Prostate gland (tissue), 2 donors: ENCODE measurements at regions not wholly inside any gene's neighbourhood (a gene's known extent, or its start where the extent isn't known, plus 50 kb on each side); places are given as distances from the start of the nearest gene placed in this dataset.

ENCODE experiments used
- DNase-seq: peaks from one replicate; pipeline ENCODE4 v3.0.0-alpha.2; 2019; ENCODE audit warnings: low spot score
- H3K27ac ChIP-seq, 2 donors: fragments of 200-600 bp; sonication (generic); 2 replicates each; pipeline ENCODE4 v1.5.1; 2017 to 2019
- H3K27me3 ChIP-seq: fragments of 200-600 bp; sonication (generic); replicated peaks from 2 replicates; pipeline ENCODE4 v1.5.1; 2019; ENCODE audit not compliant: insufficient read depth
- H3K36me3 ChIP-seq, 2 donors: fragments of 200-600 bp; sonication (generic); 1 replicate in 1 of 2; 2 replicates in 1 of 2; pipeline versions ENCODE4 v1.5.1 to v1.8.1; 2017 to 2019
- H3K4me1 ChIP-seq: fragments of 200-600 bp; sonication (generic); replicated peaks from 2 replicates; pipeline ENCODE4 v1.5.1; 2019
- H3K4me3 ChIP-seq, 2 donors: fragments of 200-600 bp; sonication (generic); 2 replicates each; pipeline ENCODE4 v1.5.1; 2017 to 2019
- H3K9me3 ChIP-seq: fragments of 200-600 bp; sonication (generic); 2 replicates; pipeline ENCODE4 v1.5.1; 2017
- CTCF ChIP-seq, 4 experiments: fragments of 200-600 bp in 2 of 4; fragments of 450-650 bp in 2 of 4; sonication (generic) in 2 of 4; IDR thresholded peaks; 1 replicate in 3 of 4; 2 replicates in 1 of 4; pipeline ENCODE4 v1.5.1; 2016 to 2019; ENCODE audit warnings: antibody characterized with exemption in 4 of 4, mild to moderate bottlenecking in 2 of 4, moderate library complexity in 2 of 4
- POLR2A ChIP-seq: fragments of 450-650 bp; IDR thresholded peaks from one replicate; pipeline ENCODE4 v1.6.1; 2016; ENCODE audit warnings: antibody characterized with exemption, mild to moderate bottlenecking
- POLR2AphosphoS5 ChIP-seq: sonication (generic); formaldehyde crosslinking; IDR thresholded peaks from one replicate; pipeline ENCODE4 v1.6.1; 2017; ENCODE audit warnings: antibody characterized with exemption
- WGBS: methylation state at CpG from one replicate; pipeline ENCODE4 v1.1.5; 2018; 5-methylcytosine and 5-hydroxymethylcytosine counted together
- intact Hi-C: fragments of 100-400 bp; cut with DNase I; formaldehyde crosslinking; loops from one replicate; pipeline ENCODE4 v1.14.2; 2022

- DNase-seq: no peak
- Histone ChIP-seq H3K9me3 (no peaks in the 10 kb centered on the region), H3K27ac (no peak overlapping the region), H3K27me3 (no peaks in the 10 kb centered on the region), H3K4me3 (no peak overlapping the region), H3K36me3 (no peaks in the 10 kb centered on the region), H3K4me1 (no peaks in the 10 kb centered on the region)
- intact Hi-C loops: no loop called here
- TF ChIP-seq CTCF (IDR thresholded peaks at IDR 0.05): no peak
These were observed 1628.5 kb downstream of the HACE1 start for GRCh38 chr6:103231181-103231580.

- Histone ChIP-seq H3K9me3 (no peaks in the 10 kb centered on the region), H3K27ac (no peak overlapping the region), H3K27me3 (no peaks in the 10 kb centered on the region), H3K4me1 (no peaks in the 10 kb centered on the region), H3K4me3 (no peak overlapping the region), H3K36me3 (no peaks in the 10 kb centered on the region)
- no peak for TF ChIP-seq CTCF (IDR thresholded peaks at IDR 0.05)
- no peak for TF ChIP-seq POLR2A
- no peak for TF ChIP-seq POLR2AphosphoS5
- intact Hi-C loops: no loop called here
- DNase-seq: no peak
These were observed 1643.9 kb downstream of the HACE1 start for GRCh38 chr6:103215847-103216246.

- WGBS: 43% methylated on average over 2 of the region's 2 CpGs
- H3K4me1 ChIP-seq: no peaks in the 10 kb centered on the region
- no peaks in the 10 kb centered on the region for H3K9me3 ChIP-seq
- TF ChIP-seq POLR2A: no peak
- TF ChIP-seq POLR2AphosphoS5: no peak
- TF ChIP-seq CTCF (IDR thresholded peaks at IDR 0.05): no peak
- intact Hi-C loops: no loop called here
- no peak overlapping the region for H3K27ac ChIP-seq
- no peaks in the 10 kb centered on the region for H3K27me3 ChIP-seq
- no peak for DNase-seq
- H3K36me3 ChIP-seq: no peaks in the 10 kb centered on the region
- H3K4me3 ChIP-seq: no peak overlapping the region
These were observed 1649.0 kb downstream of the HACE1 start for GRCh38 chr6:103210686-103211085.

- intact Hi-C loops: no loop called here
- TF ChIP-seq CTCF (IDR thresholded peaks at IDR 0.05) (no peak), POLR2A (no peak), POLR2AphosphoS5 (no peak)
- no peak for DNase-seq
- H3K4me1 ChIP-seq: no peaks in the 10 kb centered on the region
- no peaks in the 10 kb centered on the region for H3K27me3 ChIP-seq
- no peak overlapping the region for H3K4me3 ChIP-seq
- WGBS: 39% methylated on average over 6 of the region's 6 CpGs
- no peak overlapping the region for H3K27ac ChIP-seq
- no peaks in the 10 kb centered on the region for H3K9me3 ChIP-seq
- H3K36me3 ChIP-seq: no peaks in the 10 kb centered on the region
These were observed 1661.3 kb downstream of the HACE1 start for GRCh38 chr6:103198386-103198785.

- no peaks in the 10 kb centered on the region for H3K27me3 ChIP-seq
- H3K9me3 ChIP-seq: no peaks in the 10 kb centered on the region
- DNase-seq: no peak
- no peaks in the 10 kb centered on the region for H3K4me1 ChIP-seq
- no peak overlapping the region for H3K4me3 ChIP-seq
- no peak overlapping the region for H3K27ac ChIP-seq
- H3K36me3 ChIP-seq: no peaks in the 10 kb centered on the region
- no peak for TF ChIP-seq POLR2A
- no peak for TF ChIP-seq POLR2AphosphoS5
- no peak for TF ChIP-seq CTCF (IDR thresholded peaks at IDR 0.05)
- intact Hi-C loops: no loop called here
- WGBS: 81% methylated on average over 3 of the region's 3 CpGs
These were observed 1666.3 kb downstream of the HACE1 start for GRCh38 chr6:103193413-103193812.
